ENCODE measurements at regions not wholly inside any gene's neighbourhood (a gene's known extent, or its start where the extent isn't known, plus 50 kb on each side); places are given as distances from the start of the nearest gene placed in this dataset.

DNA sequence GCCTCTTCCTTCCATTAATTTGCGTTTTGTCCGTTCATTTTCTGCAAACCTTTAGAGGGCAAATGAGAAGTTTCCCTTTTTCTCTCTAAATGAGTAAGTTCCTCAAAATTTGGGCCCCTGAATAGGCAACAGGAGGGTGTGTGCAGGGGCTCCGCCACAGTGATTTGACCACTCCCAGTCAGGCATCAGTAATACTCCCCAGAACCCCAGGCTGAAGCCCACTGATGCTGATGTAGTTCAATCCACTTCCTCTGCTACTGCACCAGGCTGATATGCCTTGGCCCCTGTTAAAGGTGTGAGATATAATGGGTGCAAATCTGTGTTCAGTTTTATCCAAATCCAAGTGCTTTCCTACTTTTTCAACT lies 1150.0 kb downstream of the RPIA start:
- DNase-seq (ENCODE audit: insufficient read length, low spot score), result no peak
- peak; percentile 50 for FAIRE-seq
- TF ChIP-seq POLR2A (IDR thresholded peaks at IDR 0.05; ENCODE audit: low read depth, low read length), result no peak
- TF ChIP-seq PAX5 (IDR thresholded peaks at IDR 0.05; ENCODE audit: insufficient read depth, low read length, severe bottlenecking), result no peak
- TF ChIP-seq SPI1 (IDR thresholded peaks at IDR 0.05; ENCODE audit: low read depth, low read length), result no peak
- no peak for TF ChIP-seq POLR2AphosphoS5 (IDR thresholded peaks at IDR 0.05; ENCODE audit: low read depth, low read length)
- TF ChIP-seq POU2F2 (IDR thresholded peaks at IDR 0.05; ENCODE audit: low read depth, low read length), result no peak
- no peak for TF ChIP-seq TAF1 (IDR thresholded peaks at IDR 0.05; ENCODE audit: low read depth, low read length)

DNA sequence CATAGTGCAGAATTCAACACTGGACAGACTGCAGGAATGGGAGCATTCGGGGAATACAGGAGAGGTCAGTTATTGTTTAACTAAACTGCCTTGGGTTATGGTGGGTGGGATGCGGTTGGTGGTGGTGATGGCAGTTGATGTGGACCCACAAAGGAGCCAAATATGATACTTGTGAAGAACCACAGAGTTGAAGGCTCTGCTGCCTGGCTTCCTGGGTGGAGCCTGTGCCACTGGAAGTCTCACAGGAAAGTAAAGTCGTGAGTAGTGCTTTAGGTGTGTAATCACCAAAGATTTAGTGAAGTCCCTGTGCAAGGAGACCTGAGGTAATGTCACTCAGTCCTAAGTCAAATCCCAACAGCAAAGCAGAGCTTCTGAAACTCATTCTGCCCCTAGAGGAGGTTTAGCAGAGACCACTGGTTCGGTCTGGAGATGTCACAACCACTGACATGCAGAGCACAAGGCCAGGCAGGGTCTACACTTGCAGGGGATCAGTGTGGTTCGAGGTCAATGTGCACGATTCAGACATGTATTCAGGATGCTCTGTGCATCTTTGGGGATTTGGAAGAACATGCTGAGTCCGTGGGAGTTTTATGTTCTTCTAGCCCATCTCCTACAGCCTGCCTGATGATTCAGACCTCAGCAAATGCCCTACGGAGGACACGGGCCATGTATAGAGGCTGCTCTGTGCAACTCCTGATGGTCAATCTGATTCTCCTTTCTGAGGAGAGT lies 1150.9 kb downstream of the RPIA start:
- FAIRE-seq, result peak; percentile 31
- TF ChIP-seq PAX5 (IDR thresholded peaks at IDR 0.05; ENCODE audit: insufficient read depth, low read length, severe bottlenecking) (no peak), SPI1 (IDR thresholded peaks at IDR 0.05; ENCODE audit: low read depth, low read length) (no peak), TAF1 (IDR thresholded peaks at IDR 0.05; ENCODE audit: low read depth, low read length) (no peak), POU2F2 (IDR thresholded peaks at IDR 0.05; ENCODE audit: low read depth, low read length) (no peak), POLR2A (IDR thresholded peaks at IDR 0.05; ENCODE audit: low read depth, low read length) (no peak), POLR2AphosphoS5 (IDR thresholded peaks at IDR 0.05; ENCODE audit: low read depth, low read length) (no peak)
- no peak for DNase-seq (ENCODE audit: insufficient read length, low spot score)

DNA sequence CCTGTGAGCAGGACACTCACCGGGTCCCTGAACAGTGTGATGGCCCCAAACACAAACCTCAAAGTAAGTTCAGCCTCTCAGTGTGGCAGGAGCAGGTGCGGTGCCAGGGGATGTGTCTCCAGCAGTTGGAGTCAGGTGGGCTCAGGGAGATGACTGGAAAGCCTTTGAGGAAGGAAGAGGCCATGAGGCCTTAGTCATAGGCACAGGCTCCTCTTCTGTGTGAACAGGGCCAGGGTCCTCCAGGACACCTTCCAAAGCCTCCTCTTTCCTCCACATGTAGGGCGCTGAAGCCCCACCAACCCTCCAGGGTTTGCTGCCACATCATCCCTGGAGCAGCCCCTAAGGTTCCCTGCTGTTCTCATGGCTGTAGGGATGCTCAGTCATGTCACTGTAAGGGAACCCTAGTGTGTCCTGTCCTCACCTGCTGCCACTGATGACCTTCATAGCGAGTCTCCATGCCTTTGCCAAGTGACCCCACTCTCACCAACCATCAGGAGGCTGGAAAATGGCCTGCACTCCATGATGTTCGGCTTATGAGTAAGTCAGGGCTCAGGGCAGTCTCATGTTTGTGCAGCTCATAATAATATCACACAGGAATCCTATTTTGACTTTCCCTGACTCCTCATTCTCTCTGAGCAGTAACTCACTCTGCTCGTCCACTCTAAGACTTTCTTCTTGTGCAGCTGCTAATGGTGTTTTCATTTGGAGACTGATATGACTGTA lies 1152.9 kb downstream of the RPIA start:
- DNase-seq (ENCODE audit: insufficient read length, low spot score) (no peak), FAIRE-seq (no peak)
- TF ChIP-seq POU2F2 (IDR thresholded peaks at IDR 0.05; ENCODE audit: low read depth, low read length), result no peak
- no peak for TF ChIP-seq SPI1 (IDR thresholded peaks at IDR 0.05; ENCODE audit: low read depth, low read length)
- no peak for TF ChIP-seq PAX5 (IDR thresholded peaks at IDR 0.05; ENCODE audit: insufficient read depth, low read length, severe bottlenecking)
- no peak for TF ChIP-seq POLR2AphosphoS5 (IDR thresholded peaks at IDR 0.05; ENCODE audit: low read depth, low read length)
- TF ChIP-seq TAF1 (IDR thresholded peaks at IDR 0.05; ENCODE audit: low read depth, low read length), result no peak
- no peak for TF ChIP-seq POLR2A (IDR thresholded peaks at IDR 0.05; ENCODE audit: low read depth, low read length)

DNA sequence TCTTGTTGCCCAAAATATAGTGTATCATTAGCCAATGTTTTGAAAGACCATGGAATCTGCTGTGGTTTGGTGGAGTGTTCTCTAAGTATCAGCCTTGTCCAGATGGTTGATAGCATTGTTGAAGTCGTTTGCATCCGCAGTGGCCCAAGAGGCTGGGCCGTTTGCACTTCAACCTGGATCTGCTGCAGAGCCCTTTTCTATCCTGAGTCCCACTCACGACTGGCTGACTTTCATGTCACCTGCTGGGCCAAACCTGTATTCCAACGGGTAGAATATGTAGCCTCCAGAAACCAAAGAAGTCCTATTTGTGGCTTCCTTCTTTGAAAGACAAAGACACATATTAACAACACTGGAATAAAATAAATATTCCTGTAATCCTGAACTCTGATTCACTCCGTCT lies 1154.1 kb downstream of the RPIA start:
- DNase-seq (ENCODE audit: insufficient read length, low spot score) (no peak), FAIRE-seq (no peak)

DNA sequence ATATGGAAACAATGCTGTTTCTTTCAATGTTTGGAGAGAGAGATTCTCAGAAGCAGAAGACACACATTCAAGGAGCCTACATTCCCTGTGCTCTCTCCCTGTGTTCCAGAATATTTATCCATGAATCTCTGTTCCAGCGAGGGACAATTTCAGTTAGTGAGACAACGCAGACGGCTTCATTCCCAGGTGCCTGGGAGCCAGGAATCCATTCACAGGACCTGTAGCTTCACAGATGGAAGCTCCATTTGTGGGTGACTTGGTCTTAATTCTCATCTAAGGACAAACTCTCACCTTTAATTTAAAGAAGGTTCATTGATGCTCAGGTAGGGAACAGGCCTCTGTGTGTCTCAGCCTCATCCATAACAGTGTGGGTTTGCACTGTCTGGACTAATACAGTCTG lies 1156.6 kb downstream of the RPIA start:
- FAIRE-seq (no peak), DNase-seq (ENCODE audit: insufficient read length, low spot score) (no peak)
- TF ChIP-seq POU2F2 (IDR thresholded peaks at IDR 0.05; ENCODE audit: low read depth, low read length), result no peak
- TF ChIP-seq TAF1 (IDR thresholded peaks at IDR 0.05; ENCODE audit: low read depth, low read length), result no peak
- no peak for TF ChIP-seq POLR2AphosphoS5 (IDR thresholded peaks at IDR 0.05; ENCODE audit: low read depth, low read length)
- TF ChIP-seq SPI1 (IDR thresholded peaks at IDR 0.05; ENCODE audit: low read depth, low read length), result no peak
- TF ChIP-seq PAX5 (IDR thresholded peaks at IDR 0.05; ENCODE audit: insufficient read depth, low read length, severe bottlenecking), result no peak
- no peak for TF ChIP-seq POLR2A (IDR thresholded peaks at IDR 0.05; ENCODE audit: low read depth, low read length)

More for the DNA sequence above, 1154.1 kb downstream of the RPIA start:
- TF ChIP-seq SPI1 (IDR thresholded peaks at IDR 0.05; ENCODE audit: low read depth, low read length), result no peak
- TF ChIP-seq PAX5 (IDR thresholded peaks at IDR 0.05; ENCODE audit: insufficient read depth, low read length, severe bottlenecking), result no peak
- TF ChIP-seq POU2F2 (IDR thresholded peaks at IDR 0.05; ENCODE audit: low read depth, low read length), result no peak

DNA sequence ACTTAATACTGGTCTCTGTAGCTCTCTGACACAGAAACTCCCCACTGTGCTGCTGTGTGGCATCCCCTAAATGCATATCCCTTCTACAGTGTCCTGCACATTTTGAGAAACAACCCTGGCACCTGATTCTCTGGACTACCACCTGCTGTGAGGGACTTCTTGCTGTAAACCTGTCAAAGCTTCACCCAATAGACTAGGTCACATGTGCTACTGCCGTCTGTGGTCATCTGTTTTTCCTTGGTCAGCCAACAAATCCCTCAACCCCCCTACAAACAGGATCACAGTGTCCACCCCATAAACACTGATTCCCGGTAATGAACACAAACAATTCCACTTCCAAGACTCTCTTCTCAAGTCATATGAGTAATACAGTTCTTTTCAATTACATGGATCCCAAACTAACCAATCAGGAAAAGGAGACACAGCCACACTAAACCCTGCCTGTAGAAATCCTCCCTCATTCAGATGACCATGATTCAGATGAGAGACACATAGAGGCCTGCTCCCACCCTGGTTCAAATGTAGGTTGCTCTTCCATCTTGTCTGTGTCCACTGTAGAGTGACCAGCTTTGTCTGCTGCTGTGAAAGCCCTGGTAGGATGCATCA lies 1157.4 kb downstream of the RPIA start:
- DNase-seq (ENCODE audit: insufficient read length, low spot score) (no peak), FAIRE-seq (no peak)
- TF ChIP-seq POU2F2 (IDR thresholded peaks at IDR 0.05; ENCODE audit: low read depth, low read length), result no peak
- no peak for TF ChIP-seq TAF1 (IDR thresholded peaks at IDR 0.05; ENCODE audit: low read depth, low read length)
- no peak for TF ChIP-seq POLR2AphosphoS5 (IDR thresholded peaks at IDR 0.05; ENCODE audit: low read depth, low read length)
- no peak for TF ChIP-seq SPI1 (IDR thresholded peaks at IDR 0.05; ENCODE audit: low read depth, low read length)
- TF ChIP-seq POLR2A (IDR thresholded peaks at IDR 0.05; ENCODE audit: low read depth, low read length), result no peak
- TF ChIP-seq PAX5 (IDR thresholded peaks at IDR 0.05; ENCODE audit: insufficient read depth, low read length, severe bottlenecking), result no peak

DNA sequence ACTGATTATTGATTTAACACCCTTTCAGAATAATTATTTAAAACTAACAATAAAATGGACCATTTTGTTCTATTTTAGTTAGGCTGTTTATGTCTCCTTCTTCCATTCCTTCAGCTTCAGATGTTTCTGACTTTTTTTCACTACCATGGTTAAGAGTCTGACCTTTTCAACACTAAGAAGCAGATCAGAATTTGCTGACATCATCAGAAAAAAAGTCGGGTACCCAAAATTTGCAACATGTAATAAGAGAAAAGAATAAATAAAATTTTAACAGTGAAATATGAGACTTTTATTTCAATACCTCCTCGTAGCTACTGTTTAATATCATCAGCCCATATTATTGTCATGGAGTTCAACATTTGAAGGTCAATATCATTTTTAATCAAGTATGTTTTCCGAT lies 1158.3 kb downstream of the RPIA start:
- no peak for DNase-seq (ENCODE audit: insufficient read length, low spot score)
- no peak for FAIRE-seq
- no peak for TF ChIP-seq POLR2AphosphoS5 (IDR thresholded peaks at IDR 0.05; ENCODE audit: low read depth, low read length)
- no peak for TF ChIP-seq TAF1 (IDR thresholded peaks at IDR 0.05; ENCODE audit: low read depth, low read length)
- no peak for TF ChIP-seq PAX5 (IDR thresholded peaks at IDR 0.05; ENCODE audit: insufficient read depth, low read length, severe bottlenecking)

DNA sequence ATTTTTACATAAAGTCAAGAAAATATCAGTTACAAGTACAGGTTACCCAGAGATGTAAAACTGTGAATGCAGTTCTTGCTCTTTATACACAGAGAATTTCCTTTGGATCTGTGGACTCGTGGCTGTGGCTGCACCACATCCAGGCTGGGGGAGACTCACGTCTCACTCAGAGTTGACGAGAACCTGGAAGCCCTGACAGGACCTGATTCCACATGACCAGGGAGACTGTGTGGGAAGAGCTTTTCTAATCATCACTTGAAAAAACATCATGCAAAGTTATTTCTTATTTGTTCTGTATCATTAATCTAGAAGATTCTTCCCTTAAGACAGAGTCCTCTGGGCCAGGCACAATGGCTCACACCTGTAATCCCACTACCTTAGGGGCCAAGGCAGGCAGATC lies 1159.0 kb downstream of the RPIA start:
- FAIRE-seq (no peak), DNase-seq (ENCODE audit: insufficient read length, low spot score) (no peak)
- TF ChIP-seq POLR2A (IDR thresholded peaks at IDR 0.05; ENCODE audit: low read depth, low read length) (no peak), PAX5 (IDR thresholded peaks at IDR 0.05; ENCODE audit: insufficient read depth, low read length, severe bottlenecking) (no peak), POU2F2 (IDR thresholded peaks at IDR 0.05; ENCODE audit: low read depth, low read length) (no peak), TAF1 (IDR thresholded peaks at IDR 0.05; ENCODE audit: low read depth, low read length) (no peak), SPI1 (IDR thresholded peaks at IDR 0.05; ENCODE audit: low read depth, low read length) (no peak), POLR2AphosphoS5 (IDR thresholded peaks at IDR 0.05; ENCODE audit: low read depth, low read length) (no peak)

DNA sequence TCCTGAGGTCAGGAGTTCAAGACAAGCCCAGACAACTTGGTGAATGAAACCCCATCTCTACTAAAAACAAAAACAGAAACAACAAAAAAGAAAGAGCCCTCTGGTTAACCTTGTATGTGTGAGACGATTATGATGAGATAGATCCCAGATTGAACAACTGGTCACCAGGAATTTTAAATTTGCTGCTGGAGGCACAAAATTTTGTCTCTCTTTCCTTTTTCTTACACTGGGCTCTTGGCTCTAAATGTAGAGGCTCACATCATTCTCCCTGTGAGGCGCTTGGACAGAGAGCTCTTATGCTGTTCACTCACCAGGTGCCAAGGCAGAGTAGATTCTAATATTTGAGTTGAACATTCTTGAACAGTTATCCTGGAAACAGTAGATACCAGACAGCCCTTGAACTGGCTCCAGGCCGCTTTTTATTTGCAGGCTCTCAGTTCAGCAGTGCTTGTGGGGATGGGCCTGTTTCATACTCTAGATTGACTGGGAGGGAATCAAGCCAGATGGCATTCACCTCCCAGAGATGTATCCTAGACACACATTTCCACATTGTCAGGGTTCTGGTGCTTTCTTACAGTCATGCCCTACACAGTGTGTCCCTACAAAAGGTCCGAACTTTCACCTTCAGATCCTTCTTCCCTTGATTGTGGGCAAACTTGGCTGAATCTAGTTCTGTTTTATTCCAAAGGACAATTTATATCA lies 1159.6 kb downstream of the RPIA start:
- FAIRE-seq, result no peak
- TF ChIP-seq POLR2A (IDR thresholded peaks at IDR 0.05; ENCODE audit: low read depth, low read length), result no peak
- no peak for DNase-seq (ENCODE audit: insufficient read length, low spot score)
